Osteocyte (in vitro differentiated cells): ENCODE measurements at regions not wholly inside any gene's neighbourhood (a gene's known extent, or its start where the extent isn't known, plus 50 kb on each side); places are given as distances from the start of the nearest gene placed in this dataset.

Experiments used
- DNase-seq: peaks from one replicate; pipeline ENCODE4 v3.0.0; 2021; ENCODE audit warnings: mixed read lengths; ENCODE audit not compliant: unreplicated experiment; ENCODE audit errors: extremely low spot score
- H3K27ac Mint-ChIP-seq: one replicate; pipeline ENCODE4 v1.8.0; 2021; ENCODE audit warnings: mild to moderate bottlenecking, mixed read lengths; ENCODE audit not compliant: unreplicated experiment
- H3K27me3 Mint-ChIP-seq: one replicate; pipeline ENCODE4 v1.8.0; 2021; ENCODE audit warnings: mixed read lengths; ENCODE audit not compliant: unreplicated experiment
- H3K36me3 Mint-ChIP-seq: one replicate; pipeline ENCODE4 v1.8.0; 2021; ENCODE audit warnings: mixed read lengths; ENCODE audit not compliant: unreplicated experiment
- H3K4me1 Mint-ChIP-seq: one replicate; pipeline ENCODE4 v1.8.0; 2021; ENCODE audit warnings: mixed read lengths; ENCODE audit not compliant: unreplicated experiment
- H3K4me3 Mint-ChIP-seq: one replicate; pipeline ENCODE4 v1.8.0; 2021; ENCODE audit warnings: mild to moderate bottlenecking, moderate library complexity, mixed read lengths; ENCODE audit not compliant: unreplicated experiment
- H3K9me3 Mint-ChIP-seq: one replicate; pipeline ENCODE4 v1.8.0; 2021; ENCODE audit warnings: mixed read lengths; ENCODE audit not compliant: unreplicated experiment
- TF ChIP-seq, protein P1 (sequence below): fragments of 200-600 bp; sonication (generic); IDR thresholded peaks from 2 replicates; pipeline ENCODE4 v1.5.0; 2021; ENCODE audit warnings: antibody characterized with exemption, mild to moderate bottlenecking, moderate library complexity

- Mint-ChIP-seq H3K36me3 (no peaks in the 10 kb centered on the region), H3K9me3 (peaks cover 9% of the 10 kb centered on the region), H3K27me3 (peaks cover 2% of the 10 kb centered on the region), H3K4me1 (no peaks in the 10 kb centered on the region), H3K4me3 (no peak overlapping the region), H3K27ac (no peak overlapping the region)
- DNase-seq, result no peak
- TF ChIP-seq, protein P1, sequence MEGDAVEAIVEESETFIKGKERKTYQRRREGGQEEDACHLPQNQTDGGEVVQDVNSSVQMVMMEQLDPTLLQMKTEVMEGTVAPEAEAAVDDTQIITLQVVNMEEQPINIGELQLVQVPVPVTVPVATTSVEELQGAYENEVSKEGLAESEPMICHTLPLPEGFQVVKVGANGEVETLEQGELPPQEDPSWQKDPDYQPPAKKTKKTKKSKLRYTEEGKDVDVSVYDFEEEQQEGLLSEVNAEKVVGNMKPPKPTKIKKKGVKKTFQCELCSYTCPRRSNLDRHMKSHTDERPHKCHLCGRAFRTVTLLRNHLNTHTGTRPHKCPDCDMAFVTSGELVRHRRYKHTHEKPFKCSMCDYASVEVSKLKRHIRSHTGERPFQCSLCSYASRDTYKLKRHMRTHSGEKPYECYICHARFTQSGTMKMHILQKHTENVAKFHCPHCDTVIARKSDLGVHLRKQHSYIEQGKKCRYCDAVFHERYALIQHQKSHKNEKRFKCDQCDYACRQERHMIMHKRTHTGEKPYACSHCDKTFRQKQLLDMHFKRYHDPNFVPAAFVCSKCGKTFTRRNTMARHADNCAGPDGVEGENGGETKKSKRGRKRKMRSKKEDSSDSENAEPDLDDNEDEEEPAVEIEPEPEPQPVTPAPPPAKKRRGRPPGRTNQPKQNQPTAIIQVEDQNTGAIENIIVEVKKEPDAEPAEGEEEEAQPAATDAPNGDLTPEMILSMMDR, result no peak
These were observed 194.2 kb downstream of the NSG2 start for GRCh38 chr5:174239718-174240117.

GRCh38 chr5:174242573-174242972, 197.1 kb downstream of the NSG2 start:
- no peak overlapping the region for H3K27ac Mint-ChIP-seq
- no peaks in the 10 kb centered on the region for H3K4me1 Mint-ChIP-seq
- peaks cover 5% of the 10 kb centered on the region for H3K9me3 Mint-ChIP-seq
- TF ChIP-seq, protein P1, result no peak
- no peak for DNase-seq
- no peaks in the 10 kb centered on the region for H3K27me3 Mint-ChIP-seq
- H3K4me3 Mint-ChIP-seq, result no peak overlapping the region
- no peaks in the 10 kb centered on the region for H3K36me3 Mint-ChIP-seq

DNA sequence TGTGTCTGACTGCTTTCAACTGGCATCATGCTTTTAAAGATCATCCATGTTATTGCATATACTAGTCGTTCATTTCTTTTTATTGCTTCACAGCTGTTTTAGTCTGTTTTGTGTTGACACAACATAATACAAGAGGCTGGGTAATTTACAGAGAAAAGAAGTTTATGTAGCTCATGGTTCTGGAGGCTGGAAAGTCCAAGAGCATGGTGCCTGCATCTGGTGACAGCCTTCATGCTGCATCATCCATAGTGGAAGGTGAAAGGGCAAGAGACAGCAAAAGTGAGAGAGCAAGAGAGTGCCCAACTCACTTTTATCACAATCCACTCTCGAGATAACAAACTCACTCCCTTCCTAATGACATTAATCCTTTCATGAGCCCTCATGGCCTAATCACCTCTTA, 198.4 kb downstream of the NSG2 start:
- Mint-ChIP-seq H3K4me1 (no peaks in the 10 kb centered on the region), H3K27me3 (no peaks in the 10 kb centered on the region), H3K36me3 (no peaks in the 10 kb centered on the region), H3K9me3 (peaks cover 5% of the 10 kb centered on the region), H3K27ac (no peak overlapping the region), H3K4me3 (no peak overlapping the region)
- TF ChIP-seq, protein P1, result no peak
- no peak for DNase-seq

- TF ChIP-seq, protein P1, result no peak
- Mint-ChIP-seq H3K4me1 (no peaks in the 10 kb centered on the region), H3K27me3 (no peaks in the 10 kb centered on the region), H3K36me3 (no peaks in the 10 kb centered on the region), H3K9me3 (no peaks in the 10 kb centered on the region), H3K27ac (no peak overlapping the region), H3K4me3 (no peak overlapping the region)
- DNase-seq, result no peak
These were observed 200.1 kb downstream of the NSG2 start for GRCh38 chr5:174245516-174246075.

DNA sequence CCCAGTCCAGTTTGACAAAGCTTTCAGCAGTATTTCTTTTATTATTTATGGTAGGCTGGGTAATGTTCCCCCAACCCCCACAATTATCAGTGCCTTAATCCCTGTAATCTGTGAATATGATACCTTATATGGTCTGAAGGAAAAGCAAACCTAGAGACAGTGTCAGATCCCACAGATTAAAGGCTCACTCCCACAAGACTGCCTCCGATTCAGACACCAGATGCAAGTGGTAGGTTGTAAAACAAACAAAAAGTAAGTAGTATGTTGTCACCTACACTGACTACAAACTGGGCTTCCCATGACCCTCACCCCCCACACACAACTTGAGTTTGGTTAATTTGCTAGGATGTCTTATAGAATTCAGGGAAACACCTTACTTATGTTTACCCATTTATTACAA, 201.2 kb downstream of the NSG2 start:
- Mint-ChIP-seq H3K9me3 (no peaks in the 10 kb centered on the region), H3K36me3 (no peaks in the 10 kb centered on the region), H3K4me1 (no peaks in the 10 kb centered on the region), H3K4me3 (no peak overlapping the region), H3K27ac (no peak overlapping the region), H3K27me3 (no peaks in the 10 kb centered on the region)
- TF ChIP-seq, protein P1, result no peak
- DNase-seq, result no peak
